CD4-positive, alpha-beta T cell (primary cell): ENCODE measurements at regions not wholly inside any gene's neighbourhood (a gene's known extent, or its start where the extent isn't known, plus 50 kb on each side); places are given as distances from the start of the nearest gene placed in this dataset.

ENCODE experiments used
- ATAC-seq: fragments of 200-7000 bp; cut with Tn5 transposase; one replicate; pipeline ENCODE4 v1.10.0; 2022; ENCODE audit warnings: mild to moderate bottlenecking; ENCODE audit not compliant: poor library complexity
- CTCF ChIA-PET: fragments of 350-600 bp; sonication (Branson Sonifier 250); formaldehyde crosslinking; loops from one replicate; lab custom pipeline; 2021; ENCODE audit warnings: antibody characterized with exemption, inconsistent platforms; lab: Charles Lee
- POLR2A ChIA-PET: fragments of 350-600 bp; sonication (Branson Sonifier 250); formaldehyde crosslinking; loops from one replicate; lab custom pipeline; 2021; ENCODE audit warnings: antibody characterized with exemption, inconsistent platforms; lab: Charles Lee
- DNase-seq, 14 experiments: peaks; one replicate each; pipeline ENCODE4 v3.0.0-alpha.2; 2013 to 2020; ENCODE audit warnings: mixed read lengths in 2 of 14
- H3K27ac ChIP-seq, 2 donors: one replicate each; pipeline versions ENCODE4 v1.5.1 to v1.7.0; 2013; ENCODE audit warnings: low read length in 2 of 2, low read depth in 1 of 2, mild to moderate bottlenecking in 1 of 2
- H3K27me3 ChIP-seq, 2 experiments: 1 replicate in 1 of 2; 2 replicates in 1 of 2; pipeline versions ENCODE4 v1.6.1 to v1.7.0; 2013; ENCODE audit warnings: low read length in 2 of 2, control low read depth in 1 of 2, mild to moderate bottlenecking in 1 of 2, moderate library complexity in 1 of 2; ENCODE audit not compliant: insufficient read depth in 2 of 2, control insufficient read depth in 1 of 2
- H3K36me3 ChIP-seq: one replicate; pipeline ENCODE4 v1.6.1; 2013; ENCODE audit warnings: low read length, control low read depth; ENCODE audit not compliant: insufficient read depth
- H3K4me1 ChIP-seq: one replicate; pipeline ENCODE4 v1.6.1; 2013; ENCODE audit warnings: low read length, control low read depth; ENCODE audit not compliant: insufficient read depth
- H3K4me3 ChIP-seq: one replicate; pipeline ENCODE4 v1.5.1; 2013; ENCODE audit warnings: mild to moderate bottlenecking, low read length, moderate library complexity
- H3K9me3 ChIP-seq, 2 experiments: 1 replicate in 1 of 2; 2 replicates in 1 of 2; pipeline versions ENCODE4 v1.6.1 to v1.7.0; 2013; ENCODE audit warnings: low read length in 2 of 2, mild to moderate bottlenecking in 2 of 2, control low read depth in 1 of 2, moderate library complexity in 1 of 2; ENCODE audit not compliant: control insufficient read depth in 1 of 2, insufficient read depth in 1 of 2
- H3K27ac Mint-ChIP-seq: one replicate; pipeline ENCODE4 v1.8.0; 2020; ENCODE audit warnings: mixed read lengths
- H3K27me3 Mint-ChIP-seq: one replicate; pipeline ENCODE4 v1.8.0; 2021; ENCODE audit warnings: mixed read lengths
- H3K36me3 Mint-ChIP-seq: one replicate; pipeline ENCODE4 v1.8.0; 2021; ENCODE audit warnings: low read depth, mixed read lengths
- H3K4me1 Mint-ChIP-seq: one replicate; pipeline ENCODE4 v1.8.0; 2021; ENCODE audit warnings: low read depth, mixed read lengths
- H3K4me3 Mint-ChIP-seq: one replicate; pipeline ENCODE4 v1.8.0; 2020; ENCODE audit warnings: mild to moderate bottlenecking, mixed read lengths
- H3K9me3 Mint-ChIP-seq: one replicate; pipeline ENCODE4 v1.8.0; 2020; ENCODE audit warnings: mixed read lengths
- intact Hi-C, 2 experiments: fragments of 100-400 bp; cut with DNase I in 1 of 2; cut with micrococcal nuclease in 1 of 2; formaldehyde crosslinking; loops; one replicate each; pipeline versions ENCODE4 v1.15.1 to v1.9.0; 2023 to 2025; cut with DNase I, micrococcal nuclease
- TF ChIP-seq, protein P1 (sequence below): fragments of 200-600 bp; IDR thresholded peaks from one replicate; pipeline ENCODE4 v1.8.0; 2022; ENCODE audit warnings: antibody characterized with exemption, mild to moderate bottlenecking

DNA sequence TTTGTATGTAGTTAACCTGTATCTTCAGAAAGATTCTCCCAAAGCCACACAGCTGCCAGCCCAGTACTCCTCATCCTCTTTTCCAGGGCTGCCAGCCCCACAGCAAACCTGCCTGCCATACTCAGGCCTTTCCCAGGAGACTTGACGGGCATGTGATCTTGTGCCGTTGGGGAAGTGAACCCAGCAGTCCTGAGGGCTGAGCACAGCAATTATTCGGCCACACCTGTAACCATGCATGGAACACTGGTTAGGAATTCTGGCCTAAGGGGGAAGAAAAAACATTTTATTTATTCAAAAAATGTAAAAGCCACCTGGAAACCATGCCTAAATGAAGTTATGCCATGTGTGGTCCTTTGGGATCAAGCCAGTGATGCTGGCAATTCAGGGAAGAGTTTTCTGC lies 145.3 kb downstream of the GRIN2B start:
- no peak overlapping the region for H3K27ac ChIP-seq
- Mint-ChIP-seq H3K36me3 (no peaks in the 10 kb centered on the region), H3K4me1 (no peaks in the 10 kb centered on the region), H3K9me3 (no peaks in the 10 kb centered on the region), H3K4me3 (no peak overlapping the region), H3K27me3 (peaks cover 5% of the 10 kb centered on the region), H3K27ac (no peak overlapping the region)
- TF ChIP-seq, protein P1, sequence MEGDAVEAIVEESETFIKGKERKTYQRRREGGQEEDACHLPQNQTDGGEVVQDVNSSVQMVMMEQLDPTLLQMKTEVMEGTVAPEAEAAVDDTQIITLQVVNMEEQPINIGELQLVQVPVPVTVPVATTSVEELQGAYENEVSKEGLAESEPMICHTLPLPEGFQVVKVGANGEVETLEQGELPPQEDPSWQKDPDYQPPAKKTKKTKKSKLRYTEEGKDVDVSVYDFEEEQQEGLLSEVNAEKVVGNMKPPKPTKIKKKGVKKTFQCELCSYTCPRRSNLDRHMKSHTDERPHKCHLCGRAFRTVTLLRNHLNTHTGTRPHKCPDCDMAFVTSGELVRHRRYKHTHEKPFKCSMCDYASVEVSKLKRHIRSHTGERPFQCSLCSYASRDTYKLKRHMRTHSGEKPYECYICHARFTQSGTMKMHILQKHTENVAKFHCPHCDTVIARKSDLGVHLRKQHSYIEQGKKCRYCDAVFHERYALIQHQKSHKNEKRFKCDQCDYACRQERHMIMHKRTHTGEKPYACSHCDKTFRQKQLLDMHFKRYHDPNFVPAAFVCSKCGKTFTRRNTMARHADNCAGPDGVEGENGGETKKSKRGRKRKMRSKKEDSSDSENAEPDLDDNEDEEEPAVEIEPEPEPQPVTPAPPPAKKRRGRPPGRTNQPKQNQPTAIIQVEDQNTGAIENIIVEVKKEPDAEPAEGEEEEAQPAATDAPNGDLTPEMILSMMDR = no peak
- ATAC-seq (no peak), DNase-seq (no peak)
- POLR2A ChIA-PET = no interaction called here
- no peaks in the 10 kb centered on the region for H3K9me3 ChIP-seq
- CTCF ChIA-PET = no interaction called here
- peaks cover 6 to 7% of the 10 kb centered on the region in 2 experiments for H3K27me3 ChIP-seq
- no peaks in the 10 kb centered on the region for H3K36me3 ChIP-seq
- no peak overlapping the region for H3K4me3 ChIP-seq
- intact Hi-C loops = no loop called here
- H3K4me1 ChIP-seq = no peaks in the 10 kb centered on the region

DNA sequence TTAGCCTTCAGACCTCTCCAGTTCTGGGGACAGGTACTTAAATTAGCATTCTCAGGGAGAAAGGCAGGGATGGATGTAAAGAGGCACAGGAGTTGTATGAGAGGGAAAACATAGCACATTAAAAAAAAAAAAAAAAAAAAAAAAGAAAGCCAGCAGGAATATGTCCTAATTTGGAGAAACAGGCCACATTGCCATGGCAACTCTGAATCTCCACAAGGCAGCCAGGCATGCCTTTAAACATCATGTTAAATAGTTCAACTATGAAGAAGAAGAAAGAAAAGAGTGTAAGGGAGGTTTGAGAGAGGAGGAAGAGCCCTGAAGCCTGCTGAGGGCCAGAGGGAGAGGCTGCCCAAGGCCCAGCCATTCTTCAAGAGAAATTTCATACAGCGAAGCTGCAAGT lies 145.8 kb downstream of the GRIN2B start:
- Mint-ChIP-seq H3K4me1 (no peaks in the 10 kb centered on the region), H3K27ac (no peak overlapping the region), H3K4me3 (no peak overlapping the region), H3K36me3 (no peaks in the 10 kb centered on the region), H3K27me3 (peaks cover 5% of the 10 kb centered on the region), H3K9me3 (no peaks in the 10 kb centered on the region)
- TF ChIP-seq, protein P1 = no peak
- Histone ChIP-seq H3K4me3 (no peak overlapping the region), H3K36me3 (no peaks in the 10 kb centered on the region), H3K4me1 (no peaks in the 10 kb centered on the region), H3K27ac (no peak overlapping the region), H3K27me3 (peaks cover 6 to 7% of the 10 kb centered on the region in 2 experiments), H3K9me3 (no peaks in the 10 kb centered on the region)
- no peak for ATAC-seq
- POLR2A ChIA-PET = no interaction called here
- intact Hi-C loops = no loop called here
- no peak for DNase-seq
- CTCF ChIA-PET = no interaction called here

DNA sequence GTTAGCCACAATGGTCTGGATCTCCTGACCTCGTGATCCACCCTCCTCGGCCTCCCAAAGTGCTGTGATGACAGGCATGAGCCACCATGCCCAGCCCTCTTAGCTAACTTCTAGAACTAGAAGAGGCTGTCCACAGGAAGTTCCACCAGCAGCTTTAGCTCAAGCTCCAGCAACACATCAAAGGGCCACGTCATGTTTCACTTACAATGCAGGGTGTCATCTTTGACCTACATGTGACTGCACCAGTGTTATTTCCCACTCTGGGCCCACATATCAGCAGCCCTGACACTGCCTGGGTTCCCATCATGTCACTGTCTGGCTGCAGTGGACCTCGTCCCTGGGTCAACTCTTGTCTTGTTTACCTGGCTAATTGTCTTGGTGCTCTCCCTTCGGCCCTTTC lies 147.2 kb downstream of the GRIN2B start:
- Histone ChIP-seq H3K4me1 (no peaks in the 10 kb centered on the region), H3K9me3 (no peaks in the 10 kb centered on the region), H3K27ac (no peak overlapping the region), H3K4me3 (no peak overlapping the region), H3K36me3 (no peaks in the 10 kb centered on the region), H3K27me3 (peaks cover 6 to 7% of the 10 kb centered on the region in 2 experiments)
- CTCF ChIA-PET = no interaction called here
- Mint-ChIP-seq H3K27me3 (peaks cover 5% of the 10 kb centered on the region), H3K4me3 (no peak overlapping the region), H3K36me3 (no peaks in the 10 kb centered on the region), H3K9me3 (no peaks in the 10 kb centered on the region), H3K27ac (no peak overlapping the region), H3K4me1 (no peaks in the 10 kb centered on the region)
- POLR2A ChIA-PET = no interaction called here
- TF ChIP-seq, protein P1 = no peak
- DNase-seq (no peak), ATAC-seq (no peak)
- intact Hi-C loops = no loop called here
